Lower leg skin (tissue), 3 donors: ENCODE measurements at regions not wholly inside any gene's neighbourhood (a gene's known extent, or its start where the extent isn't known, plus 50 kb on each side); places are given as distances from the start of the nearest gene placed in this dataset.

Experiments
- CTCF ChIP-seq, 3 donors: fragments of 450-650 bp; IDR thresholded peaks; one replicate each; pipeline ENCODE4 v1.5.1; 2016; ENCODE audit warnings: antibody characterized with exemption in 3 of 3, mild to moderate bottlenecking in 3 of 3, moderate library complexity in 2 of 3
- POLR2A ChIP-seq, 2 donors: fragments of 450-650 bp; IDR thresholded peaks; one replicate each; pipeline ENCODE4 v1.6.1; 2016 to 2017; ENCODE audit warnings: antibody characterized with exemption in 2 of 2, mild to moderate bottlenecking in 1 of 2, moderate library complexity in 1 of 2

GRCh38 chr12:13471471-13471870 lies 274.9 kb downstream of the EMP1 start:
- TF ChIP-seq CTCF (IDR thresholded peaks at IDR 0.05) (no peak), POLR2A (IDR thresholded peaks at IDR 0.05) (no peak)
